CD14-positive monocyte (primary cell): ENCODE measurements at regions not wholly inside any gene's neighbourhood (a gene's known extent, or its start where the extent isn't known, plus 50 kb on each side); places are given as distances from the start of the nearest gene placed in this dataset.
"Not testable (repeated sequence)": the region's sequence is repeated elsewhere in the genome, so short reads cannot be mapped to it uniquely, and the experiment has no call there.

Experiments
- DNase-seq, 3 donors: peaks; one replicate each; pipeline ENCODE4 v3.0.0-alpha.2; 2011 to 2022
- H2AFZ ChIP-seq: 2 replicates; pipeline ENCODE4 v1.6.0; 2012; ENCODE audit warnings: mild to moderate bottlenecking, low read depth, low read length, inconsistent platforms; ENCODE audit not compliant: insufficient read depth, poor library complexity, severe bottlenecking
- H3K27ac ChIP-seq, 2 donors: 1 replicate in 1 of 2; 2 replicates in 1 of 2; pipeline ENCODE4 v1.5.1; 2012 to 2013; ENCODE audit warnings: low read length in 2 of 2, control low read depth in 1 of 2, inconsistent platforms in 1 of 2, low read depth in 1 of 2, mild to moderate bottlenecking in 1 of 2
- H3K27me3 ChIP-seq, 2 donors: one replicate each; pipeline versions ENCODE4 v1.6.0 to v1.6.1; 2011 to 2013; ENCODE audit warnings: low read length in 2 of 2; ENCODE audit not compliant: control insufficient read depth in 2 of 2, insufficient read depth in 2 of 2
- H3K36me3 ChIP-seq, 2 donors: replicated peaks in 1 of 2; 1 replicate in 1 of 2; 2 replicates in 1 of 2; pipeline versions ENCODE4 v1.5.1 to v1.6.1; 2012 to 2013; ENCODE audit warnings: low read length in 2 of 2, control low read depth in 1 of 2, inconsistent platforms in 1 of 2, mild to moderate bottlenecking in 1 of 2; ENCODE audit not compliant: insufficient read depth in 2 of 2, control insufficient read depth in 1 of 2
- H3K4me1 ChIP-seq, 2 donors: 1 replicate in 1 of 2; 2 replicates in 1 of 2; pipeline versions ENCODE4 v1.5.1 to v1.6.1; 2012 to 2013; ENCODE audit warnings: low read length in 2 of 2, control low read depth in 1 of 2, inconsistent platforms in 1 of 2, mild to moderate bottlenecking in 1 of 2, moderate library complexity in 1 of 2; ENCODE audit not compliant: insufficient read depth in 2 of 2, control insufficient read depth in 1 of 2
- H3K4me2 ChIP-seq: replicated peaks from 2 replicates; pipeline ENCODE3; 2012; ENCODE audit warnings: low read length, moderate library complexity, mild to moderate bottlenecking; ENCODE audit not compliant: poor library complexity, severe bottlenecking; ENCODE audit errors: extremely low read depth
- H3K4me3 ChIP-seq, 3 experiments: fragments of 200-600 bp in 1 of 3; sonication (generic) in 1 of 3; replicated peaks in 1 of 3; 1 replicate in 2 of 3; 2 replicates in 1 of 3; pipeline ENCODE4 v1.5.1; 2011 to 2013; ENCODE audit warnings: low read length in 3 of 3, mild to moderate bottlenecking in 3 of 3, control low read depth in 2 of 3, low read depth in 2 of 3, inconsistent platforms in 1 of 3, moderate library complexity in 1 of 3
- H3K79me2 ChIP-seq: 2 replicates; pipeline ENCODE4 v1.6.0; 2012; ENCODE audit warnings: mild to moderate bottlenecking, control low read depth, inconsistent platforms, low read length, moderate library complexity; ENCODE audit not compliant: insufficient read depth
- H3K9ac ChIP-seq: 2 replicates; pipeline ENCODE4 v1.6.0; 2017; ENCODE audit warnings: low read length, mild to moderate bottlenecking; ENCODE audit not compliant: insufficient read depth, poor library complexity, severe bottlenecking
- H3K9me3 ChIP-seq, 2 donors: replicated peaks in 1 of 2; 1 replicate in 1 of 2; 2 replicates in 1 of 2; pipeline versions ENCODE4 v1.5.1 to v1.6.1; 2012 to 2013; ENCODE audit warnings: low read length in 2 of 2, control low read depth in 1 of 2; ENCODE audit not compliant: control insufficient read depth in 1 of 2, insufficient read depth in 1 of 2
- H4K20me1 ChIP-seq: 2 replicates; pipeline ENCODE4 v1.6.0; 2012; ENCODE audit warnings: mild to moderate bottlenecking, low read length, control low read depth, moderate library complexity; ENCODE audit not compliant: insufficient read depth
- H3K27ac Mint-ChIP-seq, 7 donors: one replicate each; pipeline ENCODE4 v1.8.0; 2020; ENCODE audit warnings: mild to moderate bottlenecking in 7 of 7, mixed read lengths in 7 of 7, moderate library complexity in 6 of 7, inconsistent platforms in 2 of 7
- H3K27me3 Mint-ChIP-seq, 3 donors: one replicate each; pipeline ENCODE4 v1.8.0; 2021 to 2022; ENCODE audit warnings: low read depth in 3 of 3, mild to moderate bottlenecking in 3 of 3, mixed read lengths in 3 of 3, moderate library complexity in 3 of 3, inconsistent platforms in 1 of 3
- H3K36me3 Mint-ChIP-seq, 2 donors: one replicate each; pipeline ENCODE4 v1.8.0; 2020; ENCODE audit warnings: mixed read lengths in 2 of 2, inconsistent platforms in 1 of 2, mild to moderate bottlenecking in 1 of 2
- H3K4me1 Mint-ChIP-seq: one replicate; pipeline ENCODE4 v1.8.0; 2020; ENCODE audit warnings: mild to moderate bottlenecking, mixed read lengths
- H3K4me3 Mint-ChIP-seq, 2 donors: one replicate each; pipeline ENCODE4 v1.8.0; 2020; ENCODE audit warnings: mild to moderate bottlenecking in 2 of 2, mixed read lengths in 2 of 2, moderate library complexity in 1 of 2
- H3K9me3 Mint-ChIP-seq, 7 donors: one replicate each; pipeline ENCODE4 v1.8.0; 2020 to 2022; ENCODE audit warnings: mixed read lengths in 7 of 7, mild to moderate bottlenecking in 6 of 7, moderate library complexity in 6 of 7, inconsistent platforms in 2 of 7
- WGBS: methylation state at CpG from one replicate; pipeline ENCODE4 v1.1.5; 2013; ENCODE audit warnings: missing lambda C conversion rate; ENCODE audit not compliant: insufficient coverage; 5-methylcytosine and 5-hydroxymethylcytosine counted together
- intact Hi-C, 2 donors: fragments of 100-400 bp; cut with micrococcal nuclease; formaldehyde crosslinking; loops; one replicate each; pipeline versions ENCODE4 v1.15.0 to v1.15.1; 2023
- TF ChIP-seq, protein P1 (sequence below): fragments of 200-600 bp; IDR thresholded peaks from one replicate; pipeline ENCODE4 v1.8.0; 2022; ENCODE audit warnings: antibody characterized with exemption, mild to moderate bottlenecking

- Mint-ChIP-seq H3K27me3 (peaks cover 31 to 44% (median 31%) of the 10 kb centered on the region in 3 donors), H3K27ac (no peak overlapping the region), H3K36me3 (no peaks in the 10 kb centered on the region), H3K4me3 (peak overlapping the region in 1 of 2 donors; percentile 60), H3K9me3 (no peaks in the 10 kb centered on the region), H3K4me1 (peaks cover 8% of the 10 kb centered on the region)
- intact Hi-C loops, result no loop called here
- peaks cover 0 to 7% of the 10 kb centered on the region in 2 donors for H3K4me1 ChIP-seq
- DNase-seq, result peak in 2 of 3 donors; percentile 17 to 34
- H3K27ac ChIP-seq, result no peak overlapping the region
- no peaks in the 10 kb centered on the region for H3K36me3 ChIP-seq
- WGBS, result 0% methylated on average over 8 of the region's 18 CpGs
- no peaks in the 10 kb centered on the region for H3K79me2 ChIP-seq
- H3K27me3 ChIP-seq, result no peaks in the 10 kb centered on the region
- peak overlapping the region; percentile 13 for H3K4me2 ChIP-seq
- TF ChIP-seq, protein P1, sequence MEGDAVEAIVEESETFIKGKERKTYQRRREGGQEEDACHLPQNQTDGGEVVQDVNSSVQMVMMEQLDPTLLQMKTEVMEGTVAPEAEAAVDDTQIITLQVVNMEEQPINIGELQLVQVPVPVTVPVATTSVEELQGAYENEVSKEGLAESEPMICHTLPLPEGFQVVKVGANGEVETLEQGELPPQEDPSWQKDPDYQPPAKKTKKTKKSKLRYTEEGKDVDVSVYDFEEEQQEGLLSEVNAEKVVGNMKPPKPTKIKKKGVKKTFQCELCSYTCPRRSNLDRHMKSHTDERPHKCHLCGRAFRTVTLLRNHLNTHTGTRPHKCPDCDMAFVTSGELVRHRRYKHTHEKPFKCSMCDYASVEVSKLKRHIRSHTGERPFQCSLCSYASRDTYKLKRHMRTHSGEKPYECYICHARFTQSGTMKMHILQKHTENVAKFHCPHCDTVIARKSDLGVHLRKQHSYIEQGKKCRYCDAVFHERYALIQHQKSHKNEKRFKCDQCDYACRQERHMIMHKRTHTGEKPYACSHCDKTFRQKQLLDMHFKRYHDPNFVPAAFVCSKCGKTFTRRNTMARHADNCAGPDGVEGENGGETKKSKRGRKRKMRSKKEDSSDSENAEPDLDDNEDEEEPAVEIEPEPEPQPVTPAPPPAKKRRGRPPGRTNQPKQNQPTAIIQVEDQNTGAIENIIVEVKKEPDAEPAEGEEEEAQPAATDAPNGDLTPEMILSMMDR, result no peak
- H2AFZ ChIP-seq, result no peak overlapping the region
- H3K9ac ChIP-seq, result no peak overlapping the region
- no peaks in the 10 kb centered on the region for H3K9me3 ChIP-seq
- no peaks in the 10 kb centered on the region for H4K20me1 ChIP-seq
- no peak overlapping the region for H3K4me3 ChIP-seq
These were observed 103.0 kb upstream of the CARD11 start for GRCh38 chr7:3146571-3147226.

GRCh38 chr7:3148471-3148870 lies 104.8 kb upstream of the CARD11 start:
- H3K4me3 Mint-ChIP-seq, intact Hi-C loops, H3K4me3 ChIP-seq, H4K20me1 ChIP-seq, H3K27ac ChIP-seq, H2AFZ ChIP-seq, H3K9ac ChIP-seq, H3K9me3 ChIP-seq, H3K4me1 ChIP-seq, H3K36me3 ChIP-seq, H3K9me3 Mint-ChIP-seq, H3K79me2 ChIP-seq, H3K27me3 ChIP-seq, H3K4me2 ChIP-seq, H3K4me1 Mint-ChIP-seq, H3K36me3 Mint-ChIP-seq, DNase-seq: not testable (repeated sequence)
- WGBS, result 97% methylated on average over 4 of the region's 4 CpGs
- Mint-ChIP-seq H3K27ac (peak overlapping the region in 1 of 7 donors; percentile 5), H3K27me3 (peaks cover 31 to 44% (median 34%) of the 10 kb centered on the region in 3 donors)
